ENCODE measurements at regions not wholly inside any gene's neighbourhood (a gene's known extent, or its start where the extent isn't known, plus 50 kb on each side); places are given as distances from the start of the nearest gene placed in this dataset.
"Not testable (repeated sequence)": the region's sequence is repeated elsewhere in the genome, so short reads cannot be mapped to it uniquely, and the experiment has no call there.

DNA sequence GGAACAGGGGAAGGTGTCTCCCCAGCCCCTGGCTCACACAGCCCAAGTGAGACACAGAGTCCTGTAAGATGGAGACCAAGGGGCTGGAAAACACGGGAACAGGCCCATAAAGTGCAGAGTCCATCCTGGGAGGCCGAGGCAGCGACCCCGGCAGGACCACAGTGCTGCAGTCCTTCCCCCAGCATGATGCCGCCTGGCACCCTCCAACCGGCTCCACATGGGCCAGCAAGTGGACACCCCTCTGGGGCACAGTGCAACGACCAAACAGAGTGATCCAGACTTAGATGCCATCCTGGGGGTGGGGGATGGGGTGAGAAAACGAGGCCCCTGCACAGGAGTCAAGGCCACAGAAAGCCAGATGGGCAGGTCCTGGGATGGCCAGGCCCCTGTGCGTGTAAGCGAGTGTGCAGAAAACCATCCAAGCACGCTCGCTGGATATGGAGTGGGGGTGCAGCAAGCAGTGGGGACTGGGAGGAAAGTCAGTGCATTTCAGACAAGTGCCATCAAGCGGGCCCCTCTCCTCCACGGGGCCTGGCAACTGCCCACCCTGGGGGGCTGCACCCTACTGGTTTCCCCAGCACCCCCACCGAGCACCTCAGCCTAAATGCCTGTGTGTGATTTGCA, 104.7 kb downstream of the NPIPB11 start:
- H3K9me3 ChIP-seq (ENCODE audit: control insufficient read depth, low read length); H3K27ac ChIP-seq (ENCODE audit: low read length); H3K4me1 ChIP-seq (ENCODE audit: control insufficient read depth, insufficient read depth, low read length); intact Hi-C loops (cut with DNase I); ATAC-seq; H3K27me3 ChIP-seq (ENCODE audit: control insufficient read depth, insufficient read depth); H3K4me3 ChIP-seq (ENCODE audit: low read length): not testable (repeated sequence)
- WGBS: 89% methylated on average over 15 of the region's 15 CpGs
- DNase-seq: peak in 1 of 3 donors; percentile 42

DNA sequence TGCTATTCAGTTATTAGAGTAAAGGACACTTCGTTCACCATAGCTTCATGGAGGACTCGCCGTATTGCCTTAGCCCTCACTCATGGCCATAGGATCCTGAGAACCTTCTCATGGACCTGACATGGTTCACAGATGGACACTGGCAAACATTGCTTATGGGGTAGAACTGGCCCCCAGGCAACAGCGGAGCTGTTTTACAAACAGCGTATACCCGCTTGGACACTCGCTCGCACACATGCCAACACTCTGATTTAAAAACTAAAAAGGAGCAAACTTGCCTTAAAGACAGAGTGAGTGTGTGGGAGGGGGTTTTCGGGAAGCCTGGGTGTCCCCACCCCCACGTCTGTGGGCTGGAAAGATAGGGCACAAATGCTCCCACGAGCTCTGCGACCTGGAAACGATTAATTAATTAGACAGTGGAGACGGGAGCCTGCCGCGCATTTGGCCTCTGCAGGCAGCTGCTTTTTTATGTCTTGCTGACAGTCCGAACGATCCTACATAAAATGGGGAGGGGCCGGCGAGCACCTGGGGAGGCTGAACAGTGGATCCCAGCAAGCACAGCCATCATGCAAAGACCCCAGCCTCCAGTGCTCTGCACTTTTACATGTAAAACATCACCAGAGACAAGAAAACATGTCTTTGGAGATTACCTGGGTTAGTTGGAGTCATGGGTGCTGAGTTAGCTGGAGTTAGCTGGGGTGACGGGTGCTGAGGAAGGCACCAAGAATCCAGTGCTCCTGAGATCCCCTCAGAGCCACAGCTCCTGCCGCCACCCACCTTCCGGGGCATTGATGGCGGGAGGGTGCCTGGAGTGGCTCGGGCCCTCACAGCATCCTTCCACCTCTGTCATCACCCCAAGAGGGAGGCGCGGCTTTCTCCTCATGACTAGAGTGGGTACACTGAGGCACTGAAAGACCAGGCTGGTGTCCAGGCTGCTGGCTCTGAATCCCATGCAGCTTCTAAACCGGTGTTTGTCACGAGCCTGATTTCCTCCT, 105.7 kb downstream of the NPIPB11 start:
- 63% methylated on average over 29 of the region's 29 CpGs for whole genome bisulfite sequencing
- H3K9me3 ChIP-seq (ENCODE audit: control insufficient read depth, low read length); ATAC-seq; intact Hi-C loops (cut with DNase I); H3K4me1 ChIP-seq (ENCODE audit: control insufficient read depth, insufficient read depth, low read length); H3K4me3 ChIP-seq (ENCODE audit: low read length); H3K27me3 ChIP-seq (ENCODE audit: control insufficient read depth, insufficient read depth): not testable (repeated sequence)
- H3K27ac ChIP-seq (ENCODE audit: low read length): peak overlapping the region; percentile 18
- peak in 1 of 3 donors; percentile 55 for DNase-seq

DNA sequence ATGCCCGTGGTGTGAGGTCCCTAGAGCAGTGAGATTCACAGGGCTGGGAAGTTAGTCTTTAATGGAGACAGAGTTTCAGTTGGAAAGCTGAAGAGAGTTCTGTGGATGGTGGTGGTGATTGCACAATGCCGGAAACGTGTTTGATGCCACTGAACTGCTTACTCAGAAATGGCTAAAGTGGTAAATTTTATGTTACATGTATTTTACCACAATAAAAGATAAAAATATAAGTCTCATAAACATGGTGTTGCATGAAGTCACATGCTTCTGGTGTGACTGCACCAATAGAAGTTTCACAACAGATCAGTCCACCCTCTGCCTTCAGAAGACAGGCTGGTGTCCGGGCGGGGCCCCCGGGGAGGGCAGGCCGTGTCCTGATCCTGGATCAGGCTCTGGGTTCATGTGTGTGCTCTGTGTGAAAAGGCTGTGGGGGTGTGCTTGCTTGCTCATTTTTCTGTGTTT, 106.5 kb downstream of the NPIPB11 start:
- H3K27me3 ChIP-seq (ENCODE audit: control insufficient read depth, insufficient read depth); intact Hi-C loops (cut with DNase I); H3K4me3 ChIP-seq (ENCODE audit: low read length); H3K4me1 ChIP-seq (ENCODE audit: control insufficient read depth, insufficient read depth, low read length); H3K9me3 ChIP-seq (ENCODE audit: control insufficient read depth, low read length): not testable (repeated sequence)
- WGBS: 58% methylated on average over 7 of the region's 7 CpGs
- peak overlapping the region; percentile 22 for H3K27ac ChIP-seq (ENCODE audit: low read length)
- peak; percentile 82 to 86 for ATAC-seq
- peak; percentile 69 to 85 (median 83) for DNase-seq

DNA sequence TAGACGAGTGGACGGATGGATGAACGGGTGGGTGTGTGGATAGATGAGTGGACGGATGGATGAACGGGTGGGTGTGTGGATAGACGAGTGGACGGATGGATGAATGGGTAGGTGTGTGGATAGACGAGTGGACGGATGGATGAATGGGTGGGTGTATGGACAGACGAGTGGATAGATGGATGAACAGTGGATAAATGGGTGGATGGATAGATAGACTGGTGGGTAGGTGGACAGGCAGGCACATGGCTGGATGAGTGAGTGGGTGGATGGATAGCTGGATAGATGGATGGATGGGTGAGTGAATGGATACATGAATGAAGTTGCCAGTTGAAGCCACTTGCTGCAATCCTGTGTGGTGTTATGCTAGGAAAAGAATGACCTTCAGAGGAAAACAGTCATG, 107.5 kb downstream of the NPIPB11 start:
- WGBS: 92% methylated on average over 10 of the region's 10 CpGs
- H3K27ac ChIP-seq (ENCODE audit: low read length); intact Hi-C loops (cut with DNase I); ATAC-seq; H3K9me3 ChIP-seq (ENCODE audit: control insufficient read depth, low read length); H3K4me1 ChIP-seq (ENCODE audit: control insufficient read depth, insufficient read depth, low read length); H3K4me3 ChIP-seq (ENCODE audit: low read length); DNase-seq; H3K27me3 ChIP-seq (ENCODE audit: control insufficient read depth, insufficient read depth): not testable (repeated sequence)

DNA sequence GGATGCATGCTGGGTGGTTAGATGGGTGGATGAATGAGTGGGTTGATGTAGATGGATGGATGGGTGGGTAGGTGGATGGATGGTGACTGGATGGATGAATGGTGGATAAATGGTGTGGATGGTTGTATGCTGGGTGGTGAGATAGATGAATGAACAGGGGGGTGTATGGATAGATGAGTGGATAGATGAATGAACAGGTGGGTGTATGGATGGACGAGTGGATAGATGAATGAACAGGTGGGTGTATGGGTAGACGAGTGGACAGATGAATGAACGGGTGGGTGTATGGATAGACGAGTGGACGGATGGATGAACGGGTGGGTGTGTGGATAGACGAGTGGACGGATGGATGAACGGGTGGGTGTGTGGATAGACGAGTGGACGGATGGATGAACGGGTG, 108.2 kb downstream of the NPIPB11 start:
- intact Hi-C loops (cut with DNase I); DNase-seq; H3K4me1 ChIP-seq (ENCODE audit: control insufficient read depth, insufficient read depth, low read length); H3K4me3 ChIP-seq (ENCODE audit: low read length); H3K9me3 ChIP-seq (ENCODE audit: control insufficient read depth, low read length); H3K27me3 ChIP-seq (ENCODE audit: control insufficient read depth, insufficient read depth); ATAC-seq; H3K27ac ChIP-seq (ENCODE audit: low read length): not testable (repeated sequence)
- WGBS: 98% methylated on average over 9 of the region's 12 CpGs

DNA sequence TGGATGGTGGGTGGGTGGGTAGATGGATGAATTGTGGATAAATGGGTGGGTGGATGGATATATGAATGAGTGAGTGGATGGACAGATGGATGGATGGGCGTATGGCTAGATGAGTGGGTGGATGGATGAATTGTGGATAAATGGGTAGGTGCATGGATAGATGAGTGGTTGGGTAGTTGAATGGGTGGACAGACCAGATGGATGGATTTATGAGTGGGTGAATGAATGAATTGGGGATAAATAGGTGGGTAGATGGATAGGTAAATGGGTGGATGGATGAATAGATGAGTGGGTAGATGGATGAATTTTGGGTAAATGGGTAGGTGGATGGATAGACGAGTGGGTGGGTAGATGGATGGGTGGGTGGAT, 108.7 kb downstream of the NPIPB11 start:
- DNase-seq; H3K9me3 ChIP-seq (ENCODE audit: control insufficient read depth, low read length); H3K27me3 ChIP-seq (ENCODE audit: control insufficient read depth, insufficient read depth); ATAC-seq; intact Hi-C loops (cut with DNase I); H3K4me1 ChIP-seq (ENCODE audit: control insufficient read depth, insufficient read depth, low read length); H3K4me3 ChIP-seq (ENCODE audit: low read length); H3K27ac ChIP-seq (ENCODE audit: low read length): not testable (repeated sequence)
- WGBS: 84% methylated on average over 2 of the region's 2 CpGs

DNA sequence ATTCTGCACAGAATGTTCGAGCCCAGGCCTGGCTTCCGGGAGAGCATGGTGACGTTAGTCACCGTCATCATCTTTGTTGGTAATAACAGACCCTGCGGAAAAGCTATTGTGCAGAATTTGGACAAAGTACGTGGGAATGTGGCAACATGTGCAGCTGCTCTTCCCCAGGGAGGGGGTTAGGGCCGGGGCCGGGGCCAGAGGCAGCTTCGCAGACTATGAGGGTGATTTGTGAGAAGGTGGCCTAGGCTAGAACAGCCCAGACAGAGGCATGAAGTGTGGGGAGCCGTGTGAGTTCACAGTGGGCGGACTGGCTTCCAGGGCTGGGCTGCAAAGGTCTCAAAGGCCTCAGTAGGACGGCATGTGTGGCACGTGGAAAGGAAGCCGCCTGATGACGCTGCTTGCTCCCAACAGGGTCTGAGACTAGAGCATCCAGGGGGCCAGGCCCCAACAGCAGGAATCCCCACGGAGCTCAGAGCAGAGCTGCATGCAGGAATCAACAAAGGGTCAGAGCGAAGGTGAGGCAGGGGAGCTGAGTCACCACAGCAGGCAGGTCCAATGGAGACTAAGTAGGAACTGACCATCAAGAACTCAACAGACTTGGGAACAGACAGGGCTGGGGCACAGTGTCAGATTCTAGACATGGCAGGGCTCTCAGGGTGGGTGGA, 109.2 kb downstream of the NPIPB11 start:
- H3K27ac ChIP-seq (ENCODE audit: low read length); H3K4me3 ChIP-seq (ENCODE audit: low read length); H3K27me3 ChIP-seq (ENCODE audit: control insufficient read depth, insufficient read depth); H3K9me3 ChIP-seq (ENCODE audit: control insufficient read depth, low read length); intact Hi-C loops (cut with DNase I); H3K4me1 ChIP-seq (ENCODE audit: control insufficient read depth, insufficient read depth, low read length): not testable (repeated sequence)
- 89% methylated on average over 17 of the region's 17 CpGs for WGBS
- DNase-seq: peak in 2 of 3 donors; percentile 44 to 67
- ATAC-seq: peak in 1 of 2 donors; percentile 55

DNA sequence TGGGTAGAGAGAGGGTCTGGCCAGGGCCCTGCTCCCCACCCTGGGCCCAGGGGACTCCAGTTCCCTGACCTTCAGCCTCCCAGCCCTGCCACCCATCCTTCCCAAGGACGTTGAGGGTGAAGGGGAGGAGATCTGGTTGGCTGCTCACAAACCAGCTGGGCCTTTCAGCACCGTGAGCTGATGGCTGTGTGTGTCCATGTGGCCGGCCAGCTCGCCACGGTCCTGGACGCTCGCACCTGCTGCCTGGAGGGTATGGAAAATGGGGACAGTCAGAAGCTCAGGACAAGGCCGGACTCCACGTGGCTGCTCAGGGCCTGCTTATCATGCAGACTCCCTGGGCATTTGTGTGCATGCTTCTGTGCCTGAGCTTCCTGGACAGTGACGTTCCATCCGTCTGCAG, 110.3 kb downstream of the NPIPB11 start:
- H3K27me3 ChIP-seq (ENCODE audit: control insufficient read depth, insufficient read depth); H3K27ac ChIP-seq (ENCODE audit: low read length); intact Hi-C loops (cut with DNase I); H3K9me3 ChIP-seq (ENCODE audit: control insufficient read depth, low read length); H3K4me1 ChIP-seq (ENCODE audit: control insufficient read depth, insufficient read depth, low read length); ATAC-seq; H3K4me3 ChIP-seq (ENCODE audit: low read length): not testable (repeated sequence)
- 83% methylated on average over 11 of the region's 11 CpGs for WGBS
- DNase-seq: peak; percentile 11 to 65 (median 44)

DNA sequence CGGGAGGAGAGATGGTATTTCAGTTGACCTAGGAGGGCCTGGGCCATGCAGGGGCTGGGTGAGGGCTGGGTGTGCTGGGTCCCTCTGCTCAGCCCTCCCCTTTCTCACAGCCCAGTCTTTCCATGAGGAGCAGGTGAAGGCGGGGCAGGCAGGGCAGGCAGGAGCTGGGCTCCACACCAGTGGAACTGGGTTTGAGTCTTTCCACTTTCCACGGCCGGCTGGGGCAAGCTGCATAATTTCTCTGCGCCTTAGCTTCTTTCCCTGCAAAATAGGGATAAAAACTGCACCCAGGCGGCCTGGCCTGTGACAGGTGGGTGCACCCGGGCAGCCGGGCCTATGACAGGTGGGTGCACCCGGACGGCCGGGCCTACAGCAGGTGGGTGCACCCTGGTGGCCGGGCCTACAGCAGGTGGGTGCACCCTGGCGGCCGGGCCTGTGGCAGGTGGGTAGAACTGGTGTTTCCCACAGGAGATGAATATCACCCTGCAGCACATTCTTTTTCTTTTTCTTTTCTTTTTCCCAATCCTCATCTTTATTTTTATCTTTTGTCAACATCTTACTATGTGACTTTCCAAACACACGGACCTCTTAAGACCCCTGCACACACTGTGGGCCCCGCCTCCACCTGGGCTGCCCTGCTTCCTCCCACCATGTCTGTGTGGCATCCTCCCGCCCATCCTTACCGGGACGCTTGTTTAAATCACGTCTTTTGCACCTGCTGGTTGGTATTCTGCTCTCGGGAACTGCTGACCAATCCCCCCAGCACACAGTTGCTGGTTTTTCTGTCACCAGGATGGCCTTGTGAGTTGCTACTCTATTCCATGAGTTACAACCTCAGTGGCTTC, 111.3 kb downstream of the NPIPB11 start:
- H3K27ac ChIP-seq (ENCODE audit: low read length); H3K4me3 ChIP-seq (ENCODE audit: low read length); H3K27me3 ChIP-seq (ENCODE audit: control insufficient read depth, insufficient read depth); H3K9me3 ChIP-seq (ENCODE audit: control insufficient read depth, low read length); H3K4me1 ChIP-seq (ENCODE audit: control insufficient read depth, insufficient read depth, low read length); intact Hi-C loops (cut with DNase I); ATAC-seq: not testable (repeated sequence)
- 88% methylated on average over 21 of the region's 21 CpGs for WGBS
- DNase-seq: peak in 2 of 3 donors; percentile 8 to 53

DNA sequence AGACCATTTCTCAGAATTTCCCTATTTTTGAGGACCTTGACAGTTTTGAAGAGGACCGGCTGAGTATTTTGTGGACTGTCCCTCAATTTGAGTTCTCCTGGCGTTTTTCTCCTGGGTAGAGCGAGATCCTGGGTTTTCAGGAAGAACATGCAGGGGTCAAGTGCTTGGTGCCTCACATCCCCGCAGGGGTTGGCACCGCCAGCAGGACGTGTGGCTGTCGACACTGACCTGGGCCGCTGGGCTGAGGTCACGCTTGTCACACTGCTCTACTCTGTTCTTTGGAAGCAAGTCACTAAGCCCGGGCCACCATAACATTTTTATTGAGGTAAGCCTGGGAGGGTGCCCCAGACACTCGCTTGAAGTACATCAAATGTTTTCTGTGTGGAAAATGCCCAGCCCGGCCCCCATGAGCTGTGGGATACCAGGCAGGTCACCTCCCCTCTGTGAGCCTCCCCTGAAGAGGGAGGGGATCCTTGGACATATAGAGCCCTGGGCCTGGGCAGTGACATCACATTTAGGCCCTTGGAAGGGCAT, 112.0 kb downstream of the NPIPB11 start:
- H3K4me3 ChIP-seq (ENCODE audit: low read length); H3K27ac ChIP-seq (ENCODE audit: low read length); intact Hi-C loops (cut with DNase I): not testable (repeated sequence)

More for the DNA sequence above, 112.0 kb downstream of the NPIPB11 start:
- ATAC-seq; H3K4me1 ChIP-seq (ENCODE audit: control insufficient read depth, insufficient read depth, low read length); H3K9me3 ChIP-seq (ENCODE audit: control insufficient read depth, low read length); H3K27me3 ChIP-seq (ENCODE audit: control insufficient read depth, insufficient read depth): not testable (repeated sequence)
- DNase-seq: peak in 1 of 3 donors; percentile 43
- 81% methylated on average over 12 of the region's 12 CpGs for WGBS

All from right cardiac atrium (tissue), 5 donors.